WTC11 (cell line): ENCODE measurements at regions not wholly inside any gene's neighbourhood (a gene's known extent, or its start where the extent isn't known, plus 50 kb on each side); places are given as distances from the start of the nearest gene placed in this dataset.

Source experiments
- AR ChIP-seq: fragments of 250-450 bp; sonication (Bioruptor Pico); IDR thresholded peaks from 2 replicates; pipeline ENCODE4 v1.9.0; 2021; ENCODE audit warnings: mild to moderate bottlenecking
- ATF3 ChIP-seq: sonication (generic); formaldehyde crosslinking; conservative IDR thresholded peaks from 2 replicates; pipeline ENCODE4 v1.8.1; 2022; ENCODE audit warnings: mild to moderate bottlenecking, missing genetic modification reagents
- CTCF ChIP-seq: fragments of 200-600 bp; IDR thresholded peaks from 2 replicates; pipeline ENCODE4 v1.8.0; 2022; ENCODE audit warnings: antibody characterized with exemption
- E2F1 ChIP-seq: sonication (generic); formaldehyde crosslinking; IDR thresholded peaks from 2 replicates; pipeline ENCODE4 v1.8.0; 2022; ENCODE audit warnings: mild to moderate bottlenecking, missing genetic modification reagents
- FOXJ3 ChIP-seq: sonication (generic); formaldehyde crosslinking; IDR thresholded peaks from 2 replicates; pipeline ENCODE4 v1.9.0; 2021; ENCODE audit warnings: missing genetic modification reagents, mild to moderate bottlenecking, borderline replicate concordance
- FOXP1 ChIP-seq: sonication (generic); formaldehyde crosslinking; IDR thresholded peaks from 2 replicates; pipeline ENCODE4 v1.8.0; 2022; ENCODE audit warnings: missing genetic modification reagents, mild to moderate bottlenecking, moderate library complexity, borderline replicate concordance
- MAX ChIP-seq: sonication (generic); formaldehyde crosslinking; IDR thresholded peaks from 2 replicates; pipeline ENCODE4 v1.8.0; 2022; ENCODE audit warnings: mild to moderate bottlenecking, missing genetic modification reagents
- NFYB ChIP-seq: sonication (generic); formaldehyde crosslinking; conservative IDR thresholded peaks from 2 replicates; pipeline ENCODE4 v1.8.0; 2022; ENCODE audit warnings: low read depth, missing genetic modification reagents
- NR3C1 ChIP-seq: sonication (generic); formaldehyde crosslinking; conservative IDR thresholded peaks from 2 replicates; pipeline ENCODE4 v1.8.1; 2023; ENCODE audit warnings: low read depth, mild to moderate bottlenecking, missing genetic modification reagents
- TCF7 ChIP-seq: sonication (generic); formaldehyde crosslinking; IDR thresholded peaks from 2 replicates; pipeline ENCODE4 v1.8.0; 2022; ENCODE audit warnings: mild to moderate bottlenecking, low read depth, missing genetic modification reagents, moderate library complexity
- ZNF263 ChIP-seq: sonication (generic); formaldehyde crosslinking; IDR thresholded peaks from 2 replicates; pipeline ENCODE4 v1.8.1; 2022; ENCODE audit warnings: low read depth, mild to moderate bottlenecking, moderate library complexity, missing genetic modification reagents
- ZNF512 ChIP-seq: sonication (generic); formaldehyde crosslinking; IDR thresholded peaks from 2 replicates; pipeline ENCODE4 v1.8.1; 2022; ENCODE audit warnings: missing genetic modification reagents, borderline replicate concordance
- ZSCAN18 ChIP-seq: fragments of 250-450 bp; sonication (Bioruptor Pico); IDR thresholded peaks from 2 replicates; pipeline ENCODE4 v2.1.2; 2022; ENCODE audit warnings: mild to moderate bottlenecking, moderate library complexity

- no peak for TF ChIP-seq NR3C1 (CRISPR knock-in tag)
- TF ChIP-seq CTCF, result no peak
- TF ChIP-seq FOXJ3, result no peak
- no peak for TF ChIP-seq E2F1 (CRISPR knock-in tag)
- TF ChIP-seq ZNF512 (CRISPR knock-in tag), result no peak
- no peak for TF ChIP-seq ZNF263 (CRISPR knock-in tag)
- TF ChIP-seq AR (CRISPR knock-in tag), result no peak
- TF ChIP-seq FOXP1 (CRISPR knock-in tag), result no peak
- TF ChIP-seq ZSCAN18, result no peak
- no peak for TF ChIP-seq MAX
- TF ChIP-seq NFYB (CRISPR knock-in tag), result no peak
- TF ChIP-seq ATF3, result no peak
- no peak for TF ChIP-seq TCF7 (CRISPR knock-in tag)
Observed at GRCh38 chr14:101054671-101055070, 151.1 kb upstream of the RTL1 start.
